CD4-positive, alpha-beta T cell treated with Interferon gamma for 1 hour (primary cell): ENCODE measurements at regions not wholly inside any gene's neighbourhood (a gene's known extent, or its start where the extent isn't known, plus 50 kb on each side); places are given as distances from the start of the nearest gene placed in this dataset.

Experiments used
- DNase-seq: peaks from one replicate; pipeline ENCODE4 v3.0.0-alpha.2; 2020

DNA sequence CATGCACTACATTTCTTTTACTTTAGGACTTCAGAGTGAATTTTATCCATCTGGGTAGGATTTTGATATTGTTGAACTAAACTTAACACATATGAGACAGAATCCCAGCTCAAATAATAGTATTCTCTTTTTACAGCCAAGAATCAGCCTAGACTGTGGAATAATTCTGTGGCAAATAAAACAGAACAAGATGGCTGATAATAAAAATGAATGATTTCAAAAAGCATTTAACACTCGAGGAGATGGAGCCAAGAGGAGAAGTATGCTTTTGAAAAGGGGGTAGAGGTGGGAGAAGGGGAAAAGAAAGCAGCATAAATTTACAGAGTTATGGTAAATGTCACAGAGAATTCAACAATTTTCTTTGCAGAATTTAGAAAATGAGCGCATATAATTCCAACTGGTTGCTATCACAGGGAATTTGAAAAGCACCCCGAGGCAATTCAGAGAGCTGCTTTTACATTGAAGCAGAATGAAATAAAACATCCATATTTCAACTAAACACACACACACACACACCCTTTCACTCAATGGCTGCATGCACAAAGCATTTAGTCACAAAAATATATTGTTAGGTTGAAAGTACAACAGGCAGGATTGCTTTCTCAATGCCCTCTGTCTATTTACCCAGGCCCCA lies 60.2 kb upstream of the DMAC1 start:
- no peak for DNase-seq

DNA sequence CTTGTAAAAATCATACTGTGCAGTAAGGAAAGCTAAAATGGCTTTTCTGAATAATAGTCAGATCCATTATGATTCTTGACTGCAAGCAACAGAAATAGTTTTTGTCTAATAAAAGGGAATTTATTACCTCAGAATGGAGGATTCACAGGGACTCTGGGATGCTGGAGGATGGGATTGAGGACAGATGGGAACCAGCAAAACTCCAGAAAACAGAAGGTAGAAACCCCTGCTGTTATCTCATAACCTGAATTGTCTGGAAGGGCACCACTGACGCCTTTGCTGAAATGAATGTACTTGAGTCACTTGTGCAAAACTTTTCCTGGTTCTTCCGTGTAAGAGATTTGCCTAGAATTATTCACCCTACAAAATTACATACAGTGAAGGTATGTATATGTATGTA lies 58.6 kb upstream of the DMAC1 start:
- DNase-seq = no peak

DNA sequence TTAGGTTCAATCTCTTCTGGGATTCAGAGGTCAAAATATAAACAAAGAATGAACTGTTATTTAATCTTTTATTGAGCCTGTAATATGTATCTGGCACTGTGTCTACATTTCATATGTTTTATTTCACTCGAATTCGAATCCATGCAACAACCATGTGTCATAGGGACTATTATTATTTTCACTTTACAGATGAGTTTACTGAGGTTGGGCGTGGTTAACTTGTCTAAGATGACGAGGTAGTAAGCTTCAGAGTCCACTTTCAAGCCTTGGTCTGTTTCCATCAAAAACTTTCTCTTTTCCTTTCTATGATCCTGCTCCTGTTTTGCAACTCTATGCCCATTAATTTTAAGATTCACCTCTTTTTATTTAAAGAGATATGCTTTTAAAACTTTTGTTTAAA lies 55.2 kb upstream of the DMAC1 start:
- DNase-seq = no peak
